Ovary (tissue), 3 donors: ENCODE measurements at regions not wholly inside any gene's neighbourhood (a gene's known extent, or its start where the extent isn't known, plus 50 kb on each side); places are given as distances from the start of the nearest gene placed in this dataset.

Source experiments
- POLR2A ChIP-seq: fragments of 450-650 bp; IDR thresholded peaks from one replicate; pipeline ENCODE4 v1.6.1; 2017; ENCODE audit warnings: antibody characterized with exemption, mild to moderate bottlenecking, moderate library complexity
- TF ChIP-seq, protein P1 (sequence below), 3 donors: fragments of 450-650 bp in 2 of 3; fragments of 200-600 bp in 1 of 3; IDR thresholded peaks; one replicate each; pipeline versions ENCODE4 v1.5.1 to v1.8.0; 2016 to 2022; ENCODE audit warnings: antibody characterized with exemption in 3 of 3, mild to moderate bottlenecking in 1 of 3
- donor health status: DM: no; HTN: no; CAD: no.

DNA sequence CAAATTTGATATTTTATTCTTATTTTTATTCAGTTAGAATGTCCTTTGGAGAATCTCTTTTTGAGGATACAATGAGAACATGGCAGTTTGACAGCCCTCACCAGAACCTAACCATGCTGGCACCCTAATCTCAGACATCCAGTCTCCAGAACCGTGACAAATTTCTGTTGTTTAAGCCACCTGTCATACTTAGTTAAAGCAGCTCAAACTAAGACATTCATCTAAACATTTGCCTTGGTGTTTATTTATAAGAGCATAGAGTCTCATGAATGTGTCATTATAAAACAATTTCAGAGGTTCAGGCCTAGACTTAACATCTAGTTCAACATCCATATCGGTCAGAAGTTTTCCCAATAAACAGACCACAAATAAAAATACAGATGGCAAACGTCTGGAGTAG is 125.1 kb upstream of the FUNDC1 start:
- TF ChIP-seq, protein P1, sequence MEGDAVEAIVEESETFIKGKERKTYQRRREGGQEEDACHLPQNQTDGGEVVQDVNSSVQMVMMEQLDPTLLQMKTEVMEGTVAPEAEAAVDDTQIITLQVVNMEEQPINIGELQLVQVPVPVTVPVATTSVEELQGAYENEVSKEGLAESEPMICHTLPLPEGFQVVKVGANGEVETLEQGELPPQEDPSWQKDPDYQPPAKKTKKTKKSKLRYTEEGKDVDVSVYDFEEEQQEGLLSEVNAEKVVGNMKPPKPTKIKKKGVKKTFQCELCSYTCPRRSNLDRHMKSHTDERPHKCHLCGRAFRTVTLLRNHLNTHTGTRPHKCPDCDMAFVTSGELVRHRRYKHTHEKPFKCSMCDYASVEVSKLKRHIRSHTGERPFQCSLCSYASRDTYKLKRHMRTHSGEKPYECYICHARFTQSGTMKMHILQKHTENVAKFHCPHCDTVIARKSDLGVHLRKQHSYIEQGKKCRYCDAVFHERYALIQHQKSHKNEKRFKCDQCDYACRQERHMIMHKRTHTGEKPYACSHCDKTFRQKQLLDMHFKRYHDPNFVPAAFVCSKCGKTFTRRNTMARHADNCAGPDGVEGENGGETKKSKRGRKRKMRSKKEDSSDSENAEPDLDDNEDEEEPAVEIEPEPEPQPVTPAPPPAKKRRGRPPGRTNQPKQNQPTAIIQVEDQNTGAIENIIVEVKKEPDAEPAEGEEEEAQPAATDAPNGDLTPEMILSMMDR (IDR thresholded peaks at IDR 0.05), result no peak
- no peak for TF ChIP-seq POLR2A
